ENCODE measurements at regions not wholly inside any gene's neighbourhood (a gene's known extent, or its start where the extent isn't known, plus 50 kb on each side); places are given as distances from the start of the nearest gene placed in this dataset.
A peak's percentile ranks its signal among the peaks of the same experiment; 100 is the strongest.

DNA sequence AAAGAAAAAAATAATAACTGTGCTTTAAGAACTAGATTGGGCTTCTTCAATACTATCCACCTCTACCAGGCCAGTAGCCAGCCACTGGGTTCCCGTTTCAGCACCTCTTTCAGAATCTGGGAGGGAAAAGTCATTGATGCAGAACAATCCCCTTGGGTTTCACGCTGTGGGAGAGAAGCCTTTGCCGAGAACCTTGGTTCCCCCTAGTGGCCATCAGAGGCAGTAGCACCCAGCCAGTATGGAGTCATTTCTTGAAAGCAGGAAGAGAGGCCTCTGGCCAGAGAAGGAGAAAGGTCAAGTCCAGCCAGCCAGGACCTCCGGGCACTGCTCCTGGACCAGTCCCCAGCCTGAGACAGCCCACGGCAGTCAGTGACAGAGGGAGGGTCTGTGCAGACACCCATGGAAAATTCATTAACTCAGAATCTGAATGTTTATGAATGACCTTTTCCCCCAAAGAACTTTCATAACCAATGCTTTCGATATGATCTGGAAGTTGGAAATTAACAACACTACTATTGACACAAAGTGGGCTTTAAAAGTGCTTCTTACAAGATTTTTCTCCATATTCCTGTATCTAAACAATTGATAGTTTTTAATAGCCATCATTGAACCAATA, 51.2 kb upstream of the CDH5 start:
- peak; percentile 80 for DNase-seq

DNA sequence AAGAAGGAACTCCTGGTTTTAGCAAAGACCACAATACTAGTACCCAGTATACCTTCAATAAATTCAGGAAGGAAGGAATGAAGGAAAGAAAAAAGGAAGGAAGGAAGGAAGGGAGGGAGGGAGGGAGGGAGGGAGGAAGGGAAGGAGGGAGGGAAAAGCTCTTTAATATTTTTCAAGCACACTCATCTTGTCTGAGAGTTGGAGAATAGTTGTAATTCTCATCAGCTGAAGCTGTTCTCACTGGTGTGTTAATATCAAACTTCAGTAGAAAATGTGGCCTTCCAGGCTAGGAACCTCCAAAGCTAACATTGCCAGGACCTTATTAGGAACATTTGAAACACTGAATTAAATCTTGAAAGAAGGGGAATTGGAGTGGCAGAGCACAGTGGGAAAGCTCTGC, 55.2 kb upstream of the CDH5 start:
- no peak for DNase-seq

DNA sequence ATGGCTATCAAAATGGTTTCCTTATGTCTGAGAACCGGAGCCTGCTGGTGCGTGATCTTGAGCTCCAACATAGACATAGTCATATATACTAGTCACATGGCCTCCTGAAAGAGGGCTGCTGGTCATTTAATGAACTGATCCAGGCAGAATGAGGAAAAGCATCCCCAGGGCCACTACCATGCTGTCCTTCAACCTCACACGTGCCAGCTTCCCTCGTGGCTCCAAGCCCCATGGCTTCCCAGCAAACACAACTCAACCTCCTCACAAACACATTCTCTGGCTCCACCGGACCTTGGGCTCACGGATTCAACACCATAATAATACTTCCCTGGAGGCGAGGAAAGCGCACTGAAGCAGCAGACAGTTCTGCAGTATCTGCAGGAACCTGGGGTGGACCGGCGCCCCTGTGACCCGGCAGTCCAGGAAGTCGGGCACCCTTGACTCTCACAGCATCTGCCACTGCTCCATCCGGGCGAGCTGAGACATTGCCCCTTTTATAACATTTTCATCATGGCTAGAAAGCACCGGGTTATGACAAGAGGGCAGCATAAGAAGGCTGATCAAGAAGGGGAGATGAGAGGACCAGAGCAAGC, 57.2 kb upstream of the CDH5 start:
- no peak for DNase-seq

DNA sequence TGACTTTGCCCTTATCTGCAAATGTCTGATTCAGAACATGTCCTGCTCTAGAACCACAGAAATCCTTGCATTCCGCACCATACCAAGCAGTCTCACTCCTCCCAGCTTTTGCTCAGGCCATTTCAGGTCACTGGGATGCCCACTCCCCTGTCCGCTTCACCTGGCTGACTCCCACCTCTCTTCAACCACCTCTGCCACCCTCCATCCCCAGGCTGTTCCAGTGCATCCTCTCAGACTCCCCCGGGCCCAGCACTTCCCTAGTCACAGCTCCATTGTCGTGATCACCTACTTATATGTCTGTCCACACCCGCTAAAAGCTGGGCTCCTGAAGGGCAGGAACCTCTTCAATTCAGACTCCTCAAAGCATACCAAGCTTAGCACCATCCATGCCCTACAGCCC, 58.4 kb upstream of the CDH5 start:
- no peak for DNase-seq

DNA sequence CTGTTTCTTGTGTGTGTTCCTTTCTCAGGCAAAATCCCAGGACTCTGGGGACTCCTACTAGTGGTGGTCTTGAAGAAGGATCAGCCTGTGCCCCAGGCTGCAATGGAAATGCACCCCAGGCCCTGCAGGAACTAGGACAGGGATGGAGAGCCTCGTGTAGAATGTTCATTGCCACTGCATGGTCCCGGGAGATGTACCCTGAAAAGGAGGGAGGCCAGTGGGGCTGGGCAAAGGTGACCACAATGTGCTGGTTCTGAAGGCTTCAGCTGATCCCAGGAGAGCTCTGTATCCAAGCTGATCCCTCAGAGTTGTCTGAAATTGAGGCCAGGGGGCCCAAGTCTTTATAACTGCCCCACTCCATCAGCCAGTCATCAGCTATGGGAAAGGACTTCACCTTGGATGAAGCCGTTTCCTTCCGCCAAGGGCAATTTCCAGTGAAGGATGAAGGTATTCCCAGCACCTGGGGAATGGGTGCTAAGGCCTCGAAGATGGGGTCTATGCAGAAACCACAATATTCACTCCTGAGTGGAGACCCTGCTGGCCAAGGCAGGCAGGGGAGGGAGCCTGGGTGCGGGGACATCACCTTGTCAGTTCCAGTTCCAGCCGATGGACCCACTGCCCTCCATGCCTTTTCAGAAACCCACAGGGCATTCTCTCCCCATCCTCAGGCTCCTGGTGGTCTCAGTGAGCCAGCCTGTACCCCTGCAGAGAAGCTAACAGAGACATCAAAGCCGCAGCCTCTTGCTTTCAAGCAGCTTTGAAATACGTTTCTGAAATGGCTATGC, 59.9 kb upstream of the CDH5 start:
- peak; percentile 5 for DNase-seq

DNA sequence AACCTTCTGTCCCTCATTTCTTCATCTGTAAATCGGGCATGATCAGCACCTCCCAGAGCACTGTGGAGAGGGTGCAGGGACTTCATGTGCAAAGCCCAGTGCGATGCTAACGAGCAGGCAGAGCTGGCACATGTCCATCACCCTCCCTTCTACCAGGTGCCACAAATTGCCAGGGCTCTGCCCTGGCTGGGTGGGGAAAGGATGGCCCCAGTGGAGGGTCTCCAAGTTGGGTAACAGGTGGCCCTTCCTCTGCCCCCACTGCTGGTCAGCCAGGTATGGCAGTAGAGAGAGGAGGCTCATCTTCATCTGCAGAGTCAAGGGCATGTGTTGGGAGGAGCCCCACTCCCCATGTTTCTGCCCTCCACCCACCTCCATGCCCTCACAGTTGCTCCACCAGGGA, 61.5 kb upstream of the CDH5 start:
- no peak for DNase-seq

DNA sequence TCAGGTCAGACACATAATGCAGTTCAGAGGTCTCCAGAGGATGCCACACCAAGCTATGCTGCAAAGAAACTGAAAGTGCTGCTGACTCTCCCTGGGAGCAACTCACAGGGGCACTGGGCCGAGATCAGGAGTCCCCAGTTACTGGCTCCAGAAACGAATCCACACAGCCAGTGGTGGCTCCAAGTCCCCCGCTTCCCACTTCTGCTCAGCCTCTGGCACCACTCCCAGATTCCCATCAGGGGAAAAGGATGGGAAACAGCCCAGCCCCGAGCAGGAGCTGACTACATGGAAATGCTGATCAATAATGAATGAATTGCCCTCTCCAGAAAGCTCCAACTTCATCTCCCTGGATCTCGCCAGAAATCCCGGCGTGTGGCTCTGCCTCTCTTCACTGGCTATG, 62.3 kb upstream of the CDH5 start:
- DNase-seq = peak; percentile 67

DNA sequence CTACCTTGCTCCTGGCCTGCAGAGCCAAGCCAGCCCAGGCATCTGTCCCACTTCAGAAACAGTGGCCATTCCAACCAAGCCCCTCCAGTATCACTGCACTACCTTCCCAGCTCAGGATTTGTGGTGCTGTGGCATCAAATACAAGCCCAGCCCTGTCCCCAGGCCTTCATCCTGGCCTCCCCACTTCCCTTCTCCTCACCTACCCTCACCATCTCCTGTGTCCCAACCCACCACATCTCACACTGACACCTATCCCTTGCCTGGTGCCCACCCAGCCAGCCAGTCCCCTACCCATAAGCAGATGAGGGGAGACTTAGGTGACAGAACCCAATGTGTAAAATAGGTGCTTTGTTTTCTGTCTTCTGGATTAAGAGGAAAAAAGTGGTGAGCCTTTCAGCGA, 66.0 kb upstream of the CDH5 start:
- DNase-seq = no peak

DNA sequence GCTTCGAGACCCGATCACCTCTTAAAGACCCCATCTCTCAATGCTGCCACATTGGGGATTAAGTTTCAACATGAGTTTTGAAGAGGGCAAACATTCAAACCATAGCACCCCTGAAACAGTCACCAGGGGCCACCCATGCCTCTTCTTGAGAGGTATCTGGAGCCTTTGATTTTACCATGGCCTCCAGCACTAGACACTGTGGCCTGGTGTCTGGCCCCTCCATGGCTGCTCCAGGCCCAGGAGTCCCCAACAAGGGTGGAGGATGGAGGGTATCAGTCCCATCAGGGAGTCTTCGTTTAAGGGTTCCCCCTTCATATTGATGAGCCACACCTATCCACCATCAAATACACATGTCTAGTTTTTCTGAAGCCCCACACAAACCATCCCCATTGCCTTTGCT, 66.5 kb upstream of the CDH5 start:
- no peak for DNase-seq

DNA sequence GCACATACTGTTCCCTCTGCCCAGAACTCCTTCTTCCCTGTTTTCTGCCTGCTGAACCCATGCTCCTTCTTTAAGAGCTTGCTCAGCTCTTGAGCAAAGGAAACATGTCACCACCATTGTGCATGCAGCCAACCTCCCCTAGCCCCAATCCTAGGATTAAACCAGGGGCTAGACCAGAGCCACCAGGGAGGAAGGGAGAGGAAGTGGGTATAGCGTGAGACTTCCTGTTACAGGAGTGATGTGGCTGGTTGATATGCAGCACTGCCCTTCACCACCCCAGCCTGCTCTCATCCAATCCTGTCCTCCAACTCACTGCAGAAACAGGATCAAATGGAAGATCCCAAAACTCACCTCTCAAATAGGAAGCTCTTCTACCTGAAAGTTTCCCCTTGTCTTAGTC, 67.1 kb upstream of the CDH5 start:
- no peak for DNase-seq

DNA sequence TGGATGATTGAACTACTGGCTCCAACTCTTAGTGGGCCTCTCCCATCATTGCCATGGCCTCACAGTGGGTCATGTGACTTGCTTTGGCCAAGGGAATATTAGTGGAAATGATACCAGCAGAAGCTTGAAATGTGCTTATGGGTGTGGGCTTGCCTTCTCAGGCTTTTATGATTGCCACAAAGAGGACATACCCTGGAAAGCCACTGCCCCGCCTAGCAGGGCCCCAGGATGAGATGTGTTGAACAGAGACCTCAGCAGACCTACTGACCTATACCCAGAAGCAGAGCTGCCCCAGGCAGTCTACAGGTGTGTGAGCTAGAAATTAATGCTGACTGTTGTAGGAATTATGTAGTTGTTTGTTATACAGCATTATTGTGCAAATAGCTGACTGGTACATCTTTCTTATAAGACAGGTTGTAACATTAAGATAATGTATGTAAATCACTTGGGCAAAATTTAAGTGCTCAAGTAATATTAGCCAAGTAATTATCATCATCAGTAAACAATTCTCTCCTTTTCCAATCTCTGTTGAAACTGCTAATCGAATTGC, 67.8 kb upstream of the CDH5 start:
- DNase-seq = no peak

DNA sequence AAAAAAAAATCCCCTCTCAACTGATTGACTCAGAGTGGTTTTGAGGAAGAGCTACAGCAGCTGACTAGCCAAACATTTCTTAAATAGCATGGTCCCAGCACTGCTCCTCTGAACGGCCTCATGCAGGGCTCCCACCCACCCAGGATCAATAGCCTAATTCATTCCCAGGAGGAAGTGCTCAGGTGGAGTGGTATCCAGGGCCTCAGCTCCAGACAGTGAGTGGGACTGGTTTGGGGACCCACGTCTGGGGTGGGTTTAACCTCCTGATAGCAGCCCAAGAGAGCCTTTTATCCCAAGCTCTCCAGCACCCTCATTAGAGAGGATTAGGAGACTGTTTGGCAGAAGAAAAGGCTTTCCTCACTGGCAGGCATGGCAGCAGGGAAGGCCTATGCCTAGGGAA, 68.5 kb upstream of the CDH5 start:
- no peak for DNase-seq

DNA sequence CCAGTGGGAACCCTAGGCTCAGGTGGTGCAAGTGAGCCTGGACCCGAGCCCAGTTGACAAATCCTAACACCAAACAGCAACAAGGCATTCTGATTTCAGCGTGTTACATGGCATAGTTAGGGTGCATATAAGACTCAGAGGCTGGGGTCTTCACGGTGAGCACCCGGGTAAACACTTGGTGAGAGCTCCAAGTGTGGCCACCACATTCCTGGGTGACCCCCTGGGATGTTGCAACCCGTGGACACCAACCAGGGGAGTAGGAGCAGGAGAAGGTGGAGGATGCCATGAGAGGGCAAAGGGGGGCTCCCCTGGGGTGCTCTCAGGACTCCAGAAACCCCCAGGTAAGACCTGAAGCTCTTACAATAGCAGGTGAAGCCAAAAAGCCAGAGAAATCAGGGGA, 69.9 kb upstream of the CDH5 start:
- no peak for DNase-seq

DNA sequence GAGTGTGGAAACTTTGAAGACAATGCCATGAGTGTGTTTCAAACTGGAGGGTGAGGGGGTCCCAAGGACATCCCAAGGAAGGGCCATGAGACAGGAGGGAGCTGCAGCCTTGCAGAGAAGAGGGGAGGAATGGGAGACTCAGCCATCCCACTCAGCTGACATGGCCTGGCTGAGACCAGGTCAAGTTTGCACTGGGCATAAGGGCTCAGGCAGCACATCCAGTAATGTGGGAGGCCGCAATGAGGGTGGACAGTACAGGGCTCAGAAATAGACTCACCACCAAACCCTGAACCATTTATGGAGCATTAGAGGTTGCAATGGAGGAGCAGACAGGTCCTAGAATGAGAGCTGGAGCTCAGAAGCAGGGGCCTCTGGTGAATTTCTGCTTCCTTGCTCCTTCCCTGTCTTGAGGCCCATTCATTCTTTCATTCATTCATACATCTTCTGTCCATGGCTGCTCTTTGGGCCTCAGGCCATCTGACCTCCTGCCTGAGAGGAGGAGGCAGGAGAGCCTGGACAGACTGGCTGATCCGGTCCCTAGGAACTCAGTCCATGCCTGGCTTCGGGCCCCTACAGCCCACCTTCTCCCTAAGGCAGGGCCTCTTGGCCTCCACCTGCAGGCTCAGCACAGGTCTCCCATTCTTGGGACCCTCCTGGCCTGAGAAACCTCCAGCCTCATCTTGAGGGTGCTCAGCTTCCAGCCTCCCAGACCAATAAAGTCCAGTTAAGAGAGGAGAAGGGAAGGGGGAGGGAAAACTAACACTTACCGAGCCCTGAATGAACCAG, 70.5 kb upstream of the CDH5 start:
- no peak for DNase-seq

DNA sequence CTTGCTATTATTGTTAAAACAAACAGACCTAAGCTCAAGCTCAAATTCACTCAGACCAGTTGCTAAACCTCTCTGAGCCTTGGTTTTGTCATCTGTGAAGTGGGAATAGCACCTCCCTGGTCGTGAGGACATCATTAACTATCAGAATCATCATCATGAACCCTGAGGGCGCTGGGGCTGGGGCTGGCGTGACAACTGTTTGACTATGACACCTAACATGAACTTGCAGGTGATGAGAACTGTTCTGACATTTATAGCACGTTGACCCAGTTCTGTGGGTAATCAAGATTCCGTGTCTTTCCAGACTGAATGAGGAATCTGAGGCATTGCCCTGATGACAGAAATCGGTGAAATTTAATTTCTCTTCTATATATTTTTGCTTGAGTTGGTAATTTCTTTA, 71.3 kb upstream of the CDH5 start:
- DNase-seq = no peak

DNA sequence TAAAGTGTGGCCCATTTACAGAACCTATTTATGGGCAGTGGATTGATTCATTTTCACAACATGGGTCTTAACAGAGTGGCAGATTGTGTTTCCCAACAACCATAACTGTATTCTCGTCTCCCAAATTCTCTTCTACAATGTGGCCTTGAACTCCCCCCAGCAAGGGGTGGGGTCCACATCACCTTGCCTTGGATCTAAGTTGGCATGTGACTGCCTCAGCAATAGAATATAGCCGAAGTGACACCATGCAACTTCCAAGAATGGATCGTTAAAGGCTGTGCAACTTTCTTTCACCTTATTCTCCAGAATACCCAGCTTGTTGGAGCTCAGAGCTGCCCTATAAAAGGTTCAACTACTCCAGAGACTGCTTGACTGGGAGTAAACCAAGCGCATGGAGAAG, 72.0 kb upstream of the CDH5 start:
- DNase-seq = no peak

DNA sequence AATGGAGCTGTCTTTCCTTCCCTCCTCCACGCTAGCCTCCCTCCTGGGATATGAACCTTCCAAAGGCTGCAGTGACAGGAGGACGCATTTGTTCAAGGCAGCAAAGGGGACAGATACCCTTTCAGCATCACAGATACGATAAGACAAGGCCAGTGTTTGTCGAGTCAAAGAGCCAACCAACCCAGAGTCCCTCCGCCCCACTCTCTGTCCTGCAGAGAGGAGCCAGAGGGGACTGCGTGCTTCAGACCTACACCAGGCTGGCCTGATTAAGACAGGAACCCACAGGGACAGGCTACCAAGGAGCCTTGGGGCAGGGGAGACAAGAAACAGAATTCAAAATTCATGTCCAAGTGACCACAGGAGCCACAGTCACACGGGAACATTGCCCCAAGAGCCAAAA, 72.6 kb upstream of the CDH5 start:
- DNase-seq = no peak

DNA sequence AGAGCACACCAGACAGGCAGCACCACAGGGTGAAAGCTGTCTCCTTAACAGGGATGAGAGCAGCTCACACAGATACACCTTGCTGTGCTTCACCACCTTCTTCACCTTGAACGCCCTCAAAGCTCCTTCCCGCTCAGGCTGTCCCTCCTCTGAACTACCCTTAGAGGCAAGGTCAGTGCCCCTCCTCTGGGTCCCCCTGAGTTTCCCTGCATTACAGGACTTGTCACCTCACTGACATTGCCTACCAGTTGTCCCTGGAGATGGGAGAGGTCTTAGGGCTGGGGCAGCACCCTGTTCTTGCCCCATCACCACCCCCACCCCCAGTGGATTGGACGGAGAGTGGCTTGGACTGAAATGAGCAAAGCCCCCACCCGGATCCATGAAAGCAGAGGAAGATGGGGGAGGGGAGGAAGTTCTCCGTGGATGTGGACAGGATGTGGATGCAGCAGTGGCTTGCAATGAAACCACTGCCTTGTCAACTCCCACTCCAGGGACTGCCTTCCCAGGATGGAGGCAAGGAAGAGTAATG, 73.2 kb upstream of the CDH5 start:
- no peak for DNase-seq

DNA sequence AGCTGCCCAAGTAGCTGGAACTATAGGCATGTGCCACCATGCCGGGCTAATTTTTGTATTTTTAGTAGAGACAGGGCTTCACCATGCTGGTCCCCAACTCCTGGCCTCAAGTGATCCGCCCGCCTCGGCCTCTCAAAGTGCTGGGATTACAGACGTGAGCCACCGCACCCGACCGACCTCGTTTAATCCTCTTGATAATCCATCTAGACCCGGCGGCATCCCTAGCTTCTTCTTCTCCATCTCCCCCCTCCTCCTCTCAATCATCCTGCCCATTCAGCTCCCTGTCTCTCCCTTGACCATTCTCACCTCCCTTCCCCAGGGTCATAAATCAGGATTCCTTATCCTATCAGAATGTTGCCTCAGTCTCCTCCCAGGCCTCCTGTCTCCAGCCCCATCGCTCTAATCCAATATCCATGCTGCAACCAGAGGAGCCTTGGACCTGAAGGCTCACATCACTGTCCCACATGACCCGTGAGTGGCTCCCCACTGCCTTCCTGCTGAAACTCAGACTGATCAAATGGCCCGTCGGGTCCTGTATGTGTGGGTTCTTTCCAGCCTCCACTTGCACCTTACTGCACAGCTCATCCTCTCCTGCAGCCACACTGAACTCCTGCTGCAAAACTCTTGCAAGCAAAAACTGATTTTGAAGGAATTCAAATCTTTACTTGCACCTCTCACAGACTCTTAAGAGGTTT, 74.1 kb upstream of the CDH5 start:
- DNase-seq = no peak

DNA sequence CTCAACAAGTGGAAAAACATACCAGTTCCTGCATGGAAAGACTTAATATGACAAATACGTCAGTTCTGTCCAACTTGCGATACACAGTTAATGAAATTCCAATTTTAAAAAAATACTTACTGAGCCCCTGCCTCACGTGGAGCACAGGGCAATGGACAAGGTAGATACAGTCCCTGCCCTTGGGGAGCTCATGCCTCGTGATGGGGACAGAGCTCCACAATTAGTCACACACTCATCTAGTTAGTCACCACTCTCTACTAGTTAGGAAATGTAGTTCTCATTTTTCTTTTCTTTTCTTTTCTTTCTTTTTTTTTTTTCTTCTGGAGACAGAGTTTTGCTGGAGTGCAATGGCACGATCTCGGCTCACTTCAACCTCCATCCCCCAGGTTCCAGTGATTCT, 74.7 kb upstream of the CDH5 start:
- DNase-seq = no peak

DNA sequence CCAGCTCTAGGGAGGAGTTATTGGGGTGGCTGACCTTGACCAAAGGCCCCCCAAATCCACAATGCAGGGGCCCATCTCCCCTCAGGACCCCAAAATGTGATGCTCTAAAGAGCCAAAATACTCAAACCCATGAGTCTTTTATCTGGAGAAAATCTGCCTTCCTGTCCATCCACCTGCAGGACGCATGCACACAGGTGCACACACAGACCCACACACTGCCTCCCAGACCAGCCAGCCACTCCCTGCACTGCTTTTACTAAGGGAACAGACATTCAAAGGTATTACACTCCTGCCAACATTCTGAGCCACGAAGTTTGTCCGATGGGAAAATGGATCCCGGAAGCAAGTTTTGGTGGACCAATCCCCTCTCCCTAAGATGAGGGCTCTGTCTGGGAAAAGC, 76.1 kb upstream of the CDH5 start:
- DNase-seq = no peak

DNA sequence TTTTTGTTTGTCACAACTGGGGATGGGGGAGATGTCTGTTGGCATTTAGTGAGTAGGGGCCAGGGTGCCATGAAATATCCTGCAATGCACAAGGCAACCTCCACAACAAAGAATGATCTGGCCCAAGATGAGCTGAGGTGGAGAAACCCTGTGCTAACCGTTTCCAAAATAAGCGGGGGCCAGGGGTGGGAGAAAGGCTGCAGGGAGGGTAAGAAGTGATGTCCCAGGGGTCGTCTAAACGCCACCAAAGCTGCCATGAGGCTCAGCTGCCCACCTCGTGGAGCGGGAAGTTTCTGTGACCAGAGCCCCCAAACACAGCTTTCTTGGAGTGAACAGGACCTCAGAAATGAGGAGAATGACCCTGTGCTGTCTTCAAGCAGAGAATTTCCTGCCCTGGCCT, 76.5 kb upstream of the CDH5 start:
- DNase-seq = no peak
